Ureter (tissue), 1 donor: ENCODE measurements at regions not wholly inside any gene's neighbourhood (a gene's known extent, or its start where the extent isn't known, plus 50 kb on each side); places are given as distances from the start of the nearest gene placed in this dataset.

Experiments used
- DNase-seq: peaks from one replicate; pipeline ENCODE4 v3.0.0-alpha.2; 2020; ENCODE audit warnings: low spot score
- donor health status: DM: yes; HTN: yes; CAD: no.

- peak; percentile 32 for DNase-seq
Measured at GRCh38 chr1:30272277-30273020, 450.9 kb downstream of the MATN1 start.

GRCh38 chr1:30271401-30272276, 451.7 kb downstream of the MATN1 start:
- peak; percentile 4 for DNase-seq

- DNase-seq, result no peak
Measured at GRCh38 chr1:30270461-30270860, 452.9 kb downstream of the MATN1 start.

GRCh38 chr1:30268923-30269666, 454.3 kb downstream of the MATN1 start:
- DNase-seq, result peak; percentile 24

GRCh38 chr1:30267856-30268255, 455.5 kb downstream of the MATN1 start:
- DNase-seq, result no peak

DNA sequence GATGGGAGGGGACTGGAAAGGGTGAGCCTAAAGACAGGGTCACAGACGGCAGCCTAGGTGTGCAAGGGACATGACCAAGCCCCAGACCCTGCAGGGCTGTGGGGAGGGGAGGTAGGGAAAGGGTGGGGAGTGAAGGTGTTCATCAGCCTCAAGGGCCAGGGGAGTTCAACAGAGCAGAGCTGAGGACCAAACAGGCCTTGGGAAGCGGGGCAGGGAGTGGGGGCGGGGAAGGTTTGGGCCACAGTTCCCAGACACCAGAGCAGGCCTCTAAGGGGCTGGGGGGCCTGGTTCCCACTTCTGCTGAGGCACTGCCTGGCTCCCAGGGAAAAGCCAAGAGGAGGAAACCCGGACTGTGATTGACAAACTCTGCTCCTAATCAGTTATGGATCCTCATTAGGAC, 456.3 kb downstream of the MATN1 start:
- no peak for DNase-seq

DNA sequence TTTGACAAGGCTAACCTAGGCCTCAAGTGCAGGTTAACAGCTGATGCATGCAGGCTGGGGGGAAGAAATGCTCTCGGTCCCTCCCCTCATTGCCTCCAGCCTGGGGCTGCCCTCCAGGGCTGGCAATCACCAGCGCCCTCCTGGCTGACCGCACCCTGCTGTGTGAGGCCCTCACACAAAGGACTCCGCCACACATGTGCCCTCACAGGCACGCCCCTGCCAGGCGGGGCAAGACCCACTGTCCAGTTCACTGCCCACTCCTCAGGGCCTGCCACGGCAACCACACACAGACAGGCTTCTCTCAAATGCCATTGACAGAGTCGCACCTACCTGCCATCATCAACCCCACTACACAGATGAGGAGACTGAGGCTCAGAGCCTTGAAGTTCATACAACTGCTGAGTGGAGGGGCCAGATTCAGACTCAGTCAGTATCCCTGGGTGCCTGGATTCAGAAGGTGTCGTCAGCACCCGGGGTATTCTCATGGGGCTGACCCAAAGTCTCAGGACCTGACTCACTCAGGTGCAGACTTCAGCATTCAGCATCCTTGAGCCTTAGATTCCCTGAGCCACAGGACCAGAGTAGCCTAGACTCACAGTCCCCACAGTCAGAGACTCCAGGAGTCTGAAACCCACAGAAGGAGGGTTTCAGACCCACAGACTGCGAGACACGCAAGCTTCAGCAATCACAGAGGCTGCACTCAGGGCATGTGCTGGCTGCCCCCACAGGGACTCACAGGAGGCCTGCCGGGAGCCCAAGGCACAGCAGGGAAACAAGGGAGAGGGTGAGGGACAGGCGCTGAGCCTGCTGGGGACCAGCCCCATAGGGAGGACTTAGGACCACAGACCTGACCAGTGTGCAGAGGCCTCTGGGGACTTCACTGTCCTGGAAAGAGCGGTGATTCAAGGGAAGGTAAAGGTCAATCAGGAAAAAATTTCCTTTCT, 458.0 kb downstream of the MATN1 start:
- DNase-seq, result no peak

DNA sequence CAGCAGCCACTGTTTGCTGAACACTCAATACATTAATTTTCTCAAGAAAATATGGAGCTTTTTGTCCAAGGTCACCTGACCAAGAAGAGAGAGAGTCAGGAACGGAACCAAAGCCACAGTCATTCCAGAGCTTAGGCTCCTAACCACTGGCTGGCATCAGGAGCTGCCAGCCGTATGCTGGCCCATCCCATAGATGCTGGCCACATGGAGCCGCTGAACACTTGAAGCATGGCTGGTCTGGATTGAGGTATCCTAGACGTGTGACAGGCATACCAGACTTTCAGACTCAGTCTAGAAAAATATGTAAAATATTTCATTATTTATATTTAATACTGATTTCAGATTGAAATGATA, 458.7 kb downstream of the MATN1 start:
- DNase-seq, result no peak

- no peak for DNase-seq
Measured at GRCh38 chr1:30263888-30264671, 459.3 kb downstream of the MATN1 start.

GRCh38 chr1:30263405-30263804, 460.0 kb downstream of the MATN1 start:
- no peak for DNase-seq

- no peak for DNase-seq
Measured at GRCh38 chr1:30262158-30262557, 461.2 kb downstream of the MATN1 start.

GRCh38 chr1:30260318-30260717, 463.1 kb downstream of the MATN1 start:
- no peak for DNase-seq

GRCh38 chr1:30259631-30260030, 463.8 kb downstream of the MATN1 start:
- no peak for DNase-seq

DNA sequence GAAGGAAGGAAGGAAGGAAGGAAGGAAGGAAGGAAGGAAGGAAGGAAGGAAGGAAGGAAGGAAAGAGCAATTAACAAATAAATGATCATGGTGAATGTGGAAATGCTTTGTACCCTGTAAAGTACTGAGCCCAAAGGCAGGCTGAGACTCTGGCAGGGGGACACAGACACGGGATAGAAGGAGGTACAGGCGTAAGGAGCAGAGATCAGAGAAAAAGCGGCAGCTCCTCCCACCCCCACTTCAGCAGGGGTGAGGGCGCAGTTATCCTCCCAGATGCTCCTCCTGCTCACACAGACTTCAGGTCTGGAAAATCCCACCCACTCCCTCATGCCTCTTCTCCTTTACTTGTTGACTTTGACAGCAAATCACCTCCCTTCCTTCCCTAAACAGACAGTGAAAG, 464.5 kb downstream of the MATN1 start:
- DNase-seq, result no peak

DNA sequence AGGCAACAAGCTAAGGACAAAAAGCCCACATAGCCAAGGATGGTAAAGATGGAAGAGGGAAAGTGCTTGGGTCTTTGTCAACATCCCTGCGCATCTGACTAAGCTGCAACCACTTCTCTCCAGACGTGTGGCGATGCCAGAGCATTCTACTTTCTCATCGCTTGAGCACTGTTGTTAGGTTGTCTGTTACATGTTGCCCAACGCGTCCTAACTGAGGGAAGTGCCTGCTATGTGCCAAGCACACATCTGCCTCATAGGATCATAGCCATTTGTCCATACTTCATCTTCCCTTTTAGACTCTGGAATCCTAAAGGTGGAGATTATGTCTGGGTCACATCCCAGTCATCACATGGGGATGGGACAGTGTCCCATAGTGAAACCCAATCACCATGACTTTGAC, 464.9 kb downstream of the MATN1 start:
- no peak for DNase-seq

DNA sequence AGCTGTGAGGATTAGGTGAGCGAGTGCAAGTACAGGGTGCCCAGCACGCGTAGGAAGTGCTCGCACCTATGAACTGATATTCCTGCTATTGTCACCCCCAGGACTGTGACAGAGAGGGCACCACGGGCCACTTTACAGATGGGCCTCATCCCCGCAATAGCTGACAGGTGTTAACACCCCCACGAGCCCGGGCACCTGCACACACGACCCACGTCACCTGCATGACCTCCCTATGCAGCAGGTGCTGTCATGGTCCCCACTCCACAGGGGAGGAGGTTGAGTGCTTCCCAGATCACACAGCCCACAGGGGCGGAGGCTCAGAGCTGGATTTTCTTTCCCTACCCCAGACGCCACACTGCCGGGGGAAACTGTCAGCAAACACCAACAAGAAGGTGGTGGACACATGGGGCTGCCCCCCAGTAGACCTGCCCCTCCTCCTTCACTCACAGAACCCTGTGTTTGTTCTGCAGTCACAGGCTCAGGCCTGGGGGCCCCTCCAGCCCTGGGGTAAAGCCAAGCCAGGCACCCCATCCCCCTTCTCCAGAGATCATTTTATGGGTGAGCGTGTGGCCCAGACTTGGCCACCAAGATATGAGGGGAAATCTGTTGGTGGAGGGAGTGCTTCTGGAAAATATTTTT, 465.5 kb downstream of the MATN1 start:
- no peak for DNase-seq

GRCh38 chr1:30257322-30257721, 466.1 kb downstream of the MATN1 start:
- DNase-seq, result no peak

GRCh38 chr1:30256911-30257310, 466.5 kb downstream of the MATN1 start:
- DNase-seq, result no peak

DNA sequence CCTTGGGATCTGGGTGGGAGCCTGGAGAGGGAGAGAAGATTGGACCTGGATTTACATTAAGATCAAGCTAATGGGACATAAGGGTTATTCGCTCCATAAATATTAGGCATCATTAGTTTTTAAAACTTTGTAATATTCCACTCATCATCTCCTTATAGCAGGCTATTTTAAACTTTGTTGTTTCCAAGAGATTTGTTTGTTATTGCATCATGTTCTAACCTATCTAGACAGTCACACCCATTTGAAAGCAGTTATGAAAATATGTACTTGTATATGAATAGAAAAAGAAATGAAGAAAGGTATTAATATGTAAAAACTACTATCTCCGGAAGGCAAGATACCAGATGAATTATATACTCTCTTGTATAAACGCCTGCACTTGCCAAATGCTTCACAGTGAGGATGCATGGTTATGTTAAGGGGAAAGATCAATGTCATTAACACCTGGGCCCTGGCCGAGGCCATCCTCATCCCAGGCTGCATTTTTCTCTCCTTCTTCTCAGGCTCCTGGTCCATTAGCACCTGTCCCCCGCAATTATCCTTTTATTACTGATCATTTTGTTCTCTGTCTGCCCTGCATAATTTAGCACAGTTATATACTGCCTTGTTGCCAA, 468.2 kb downstream of the MATN1 start:
- no peak for DNase-seq
